ENCODE measurements at regions not wholly inside any gene's neighbourhood (a gene's known extent, or its start where the extent isn't known, plus 50 kb on each side); places are given as distances from the start of the nearest gene placed in this dataset.

DNA sequence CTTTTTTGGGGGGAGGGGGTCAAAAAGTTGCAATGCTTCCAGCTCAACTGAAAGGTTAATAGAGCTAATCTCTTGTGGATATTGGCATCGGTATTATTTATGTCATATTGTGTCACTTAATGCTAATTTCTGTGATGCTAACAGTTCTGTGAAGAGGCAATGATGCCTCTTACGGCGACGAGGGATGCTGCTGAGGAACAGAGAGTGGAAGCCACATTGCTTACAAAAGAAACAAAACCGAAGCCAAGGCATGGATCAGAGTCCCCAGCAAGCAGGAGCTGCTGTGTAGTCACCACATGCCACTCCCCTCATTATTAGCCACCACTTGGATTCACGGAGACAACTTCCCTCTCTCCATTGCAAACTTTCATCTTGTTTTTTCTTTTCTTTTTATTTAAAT, 536.5 kb upstream of the MGMT start:
- Histone ChIP-seq H3K9me3 (no peaks in the 10 kb centered on the region), H4K20me1 (ENCODE audit: insufficient read depth) (no peaks in the 10 kb centered on the region), H3K4me3 (ENCODE audit: low read depth in 2 of 2, low read length in 1 of 2) (no peak overlapping the region), H3K4me1 (ENCODE audit: control insufficient read depth in 1 of 2, insufficient read depth in 2 of 2, low read depth in 1 of 2, low read length in 1 of 2) (no peaks in the 10 kb centered on the region; a peak in 1 of 4 replicates), H2AFZ (ENCODE audit: low read depth) (no peak overlapping the region), H3K27me3 (ENCODE audit: insufficient read depth) (no peaks in the 10 kb centered on the region), H3K36me3 (replicated peaks in 1 of 2; ENCODE audit: control insufficient read depth in 1 of 2, insufficient read depth in 2 of 2, low read length in 1 of 2) (no peaks in the 10 kb centered on the region), H3K27ac (ENCODE audit: low read depth in 2 of 2, low read length in 1 of 2) (no peak overlapping the region), H3K9ac (no peak overlapping the region), H3K4me2 (no peak overlapping the region), H3K9me2 (no peaks in the 10 kb centered on the region), H3F3A (replicated peaks; ENCODE audit: insufficient read depth) (no peaks in the 10 kb centered on the region), H3K79me2 (ENCODE audit: insufficient read depth) (no peaks in the 10 kb centered on the region)
- TF ChIP-seq YY1 (IDR thresholded peaks at IDR 0.05; ENCODE audit: low read depth) (no peak), FOXJ3 (CRISPR knock-in tag; IDR thresholded peaks at IDR 0.05) (no peak), MXI1 (IDR thresholded peaks at IDR 0.05; ENCODE audit: low read depth, low read length) (no peak), NRF1 (IDR thresholded peaks at IDR 0.05; ENCODE audit: low read depth, low read length) (no peak), EZH2phosphoT487 (IDR thresholded peaks at IDR 0.05; ENCODE audit: borderline replicate concordance, low read depth) (no peak), RAD21 (IDR thresholded peaks at IDR 0.05; ENCODE audit: low read length) (no peak), EP300 (IDR thresholded peaks at IDR 0.05; ENCODE audit: borderline replicate concordance in 1 of 2, low read depth in 1 of 2, low read length in 1 of 2) (no peak), MEF2A (IDR thresholded peaks at IDR 0.05; ENCODE audit: borderline replicate concordance, low read depth) (no peak), SMC3 (IDR thresholded peaks at IDR 0.05; ENCODE audit: low read depth, low read length) (no peak), CHD2 (IDR thresholded peaks at IDR 0.05; ENCODE audit: low read length, partially characterized antibody) (no peak), RXRA (IDR thresholded peaks at IDR 0.05; ENCODE audit: borderline replicate concordance, low read depth) (no peak), JUND (IDR thresholded peaks at IDR 0.05) (no peak), FOSL2 (IDR thresholded peaks at IDR 0.05; ENCODE audit: borderline replicate concordance, low read depth) (no peak)
- TF ChIP-seq, protein P1, sequence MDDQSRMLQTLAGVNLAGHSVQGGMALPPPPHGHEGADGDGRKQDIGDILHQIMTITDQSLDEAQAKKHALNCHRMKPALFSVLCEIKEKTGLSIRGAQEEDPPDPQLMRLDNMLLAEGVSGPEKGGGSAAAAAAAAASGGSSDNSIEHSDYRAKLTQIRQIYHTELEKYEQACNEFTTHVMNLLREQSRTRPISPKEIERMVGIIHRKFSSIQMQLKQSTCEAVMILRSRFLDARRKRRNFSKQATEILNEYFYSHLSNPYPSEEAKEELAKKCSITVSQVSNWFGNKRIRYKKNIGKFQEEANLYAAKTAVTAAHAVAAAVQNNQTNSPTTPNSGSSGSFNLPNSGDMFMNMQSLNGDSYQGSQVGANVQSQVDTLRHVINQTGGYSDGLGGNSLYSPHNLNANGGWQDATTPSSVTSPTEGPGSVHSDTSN (IDR thresholded peaks at IDR 0.05), result no peak
- TF ChIP-seq, protein P2, sequence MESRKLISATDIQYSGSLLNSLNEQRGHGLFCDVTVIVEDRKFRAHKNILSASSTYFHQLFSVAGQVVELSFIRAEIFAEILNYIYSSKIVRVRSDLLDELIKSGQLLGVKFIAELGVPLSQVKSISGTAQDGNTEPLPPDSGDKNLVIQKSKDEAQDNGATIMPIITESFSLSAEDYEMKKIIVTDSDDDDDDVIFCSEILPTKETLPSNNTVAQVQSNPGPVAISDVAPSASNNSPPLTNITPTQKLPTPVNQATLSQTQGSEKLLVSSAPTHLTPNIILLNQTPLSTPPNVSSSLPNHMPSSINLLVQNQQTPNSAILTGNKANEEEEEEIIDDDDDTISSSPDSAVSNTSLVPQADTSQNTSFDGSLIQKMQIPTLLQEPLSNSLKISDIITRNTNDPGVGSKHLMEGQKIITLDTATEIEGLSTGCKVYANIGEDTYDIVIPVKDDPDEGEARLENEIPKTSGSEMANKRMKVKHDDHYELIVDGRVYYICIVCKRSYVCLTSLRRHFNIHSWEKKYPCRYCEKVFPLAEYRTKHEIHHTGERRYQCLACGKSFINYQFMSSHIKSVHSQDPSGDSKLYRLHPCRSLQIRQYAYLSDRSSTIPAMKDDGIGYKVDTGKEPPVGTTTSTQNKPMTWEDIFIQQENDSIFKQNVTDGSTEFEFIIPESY (IDR thresholded peaks at IDR 0.05; ENCODE audit: borderline replicate concordance, low read depth), result no peak
- TF ChIP-seq, protein P3, sequence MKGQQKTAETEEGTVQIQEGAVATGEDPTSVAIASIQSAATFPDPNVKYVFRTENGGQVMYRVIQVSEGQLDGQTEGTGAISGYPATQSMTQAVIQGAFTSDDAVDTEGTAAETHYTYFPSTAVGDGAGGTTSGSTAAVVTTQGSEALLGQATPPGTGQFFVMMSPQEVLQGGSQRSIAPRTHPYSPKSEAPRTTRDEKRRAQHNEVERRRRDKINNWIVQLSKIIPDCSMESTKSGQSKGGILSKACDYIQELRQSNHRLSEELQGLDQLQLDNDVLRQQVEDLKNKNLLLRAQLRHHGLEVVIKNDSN (IDR thresholded peaks at IDR 0.05; ENCODE audit: borderline replicate concordance, low read depth), result no peak
- TF ChIP-seq, protein P4, sequence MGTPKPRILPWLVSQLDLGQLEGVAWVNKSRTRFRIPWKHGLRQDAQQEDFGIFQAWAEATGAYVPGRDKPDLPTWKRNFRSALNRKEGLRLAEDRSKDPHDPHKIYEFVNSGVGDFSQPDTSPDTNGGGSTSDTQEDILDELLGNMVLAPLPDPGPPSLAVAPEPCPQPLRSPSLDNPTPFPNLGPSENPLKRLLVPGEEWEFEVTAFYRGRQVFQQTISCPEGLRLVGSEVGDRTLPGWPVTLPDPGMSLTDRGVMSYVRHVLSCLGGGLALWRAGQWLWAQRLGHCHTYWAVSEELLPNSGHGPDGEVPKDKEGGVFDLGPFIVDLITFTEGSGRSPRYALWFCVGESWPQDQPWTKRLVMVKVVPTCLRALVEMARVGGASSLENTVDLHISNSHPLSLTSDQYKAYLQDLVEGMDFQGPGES (IDR thresholded peaks at IDR 0.05; ENCODE audit: low read depth, low read length), result no peak
- TF ChIP-seq, protein P5, sequence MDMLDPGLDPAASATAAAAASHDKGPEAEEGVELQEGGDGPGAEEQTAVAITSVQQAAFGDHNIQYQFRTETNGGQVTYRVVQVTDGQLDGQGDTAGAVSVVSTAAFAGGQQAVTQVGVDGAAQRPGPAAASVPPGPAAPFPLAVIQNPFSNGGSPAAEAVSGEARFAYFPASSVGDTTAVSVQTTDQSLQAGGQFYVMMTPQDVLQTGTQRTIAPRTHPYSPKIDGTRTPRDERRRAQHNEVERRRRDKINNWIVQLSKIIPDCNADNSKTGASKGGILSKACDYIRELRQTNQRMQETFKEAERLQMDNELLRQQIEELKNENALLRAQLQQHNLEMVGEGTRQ (IDR thresholded peaks at IDR 0.05; ENCODE audit: borderline replicate concordance, low read depth, low read length), result no peak
- ChIA-PET CTCF (no interaction called here), POLR2A (no interaction called here)
- 21% methylated on average over 6 of the region's 6 CpGs for WGBS (ENCODE audit: low lambda C conversion rate)
- no peak for DNase-seq
